ENCODE measurements at regions not wholly inside any gene's neighbourhood (a gene's known extent, or its start where the extent isn't known, plus 50 kb on each side); places are given as distances from the start of the nearest gene placed in this dataset.

- TF ChIP-seq CTCF (optimal IDR thresholded peaks at IDR 0.05 in 1 of 3, IDR thresholded peaks at IDR 0.05 in 1 of 3, conservative IDR thresholded peaks at IDR 0.05 in 1 of 3; ENCODE audit: extremely low read depth in 1 of 3, insufficient read depth in 2 of 3, low read length in 3 of 3) (no peak), EZH2 (IDR thresholded peaks at IDR 0.05; ENCODE audit: low read length) (no peak)
These were observed 1237.9 kb downstream of the TECRL start for GRCh38 chr4:63171341-63171740.

All from keratinocyte (primary cell).